ACHN (cell line): ENCODE measurements at regions not wholly inside any gene's neighbourhood (a gene's known extent, or its start where the extent isn't known, plus 50 kb on each side); places are given as distances from the start of the nearest gene placed in this dataset.

ENCODE experiments used
- DNase-seq: peaks from one replicate; pipeline ENCODE4 v3.0.0-alpha.2; 2015
- in situ Hi-C: cut with HindIII; loops from 2 replicates; pipeline ENCODE4 v1.10.0; 2017; ENCODE audit warnings: low sequenced_read_pairs, low pct_ligation_motif_present, low pct_unique_long_range_greater_than_20kb

DNA sequence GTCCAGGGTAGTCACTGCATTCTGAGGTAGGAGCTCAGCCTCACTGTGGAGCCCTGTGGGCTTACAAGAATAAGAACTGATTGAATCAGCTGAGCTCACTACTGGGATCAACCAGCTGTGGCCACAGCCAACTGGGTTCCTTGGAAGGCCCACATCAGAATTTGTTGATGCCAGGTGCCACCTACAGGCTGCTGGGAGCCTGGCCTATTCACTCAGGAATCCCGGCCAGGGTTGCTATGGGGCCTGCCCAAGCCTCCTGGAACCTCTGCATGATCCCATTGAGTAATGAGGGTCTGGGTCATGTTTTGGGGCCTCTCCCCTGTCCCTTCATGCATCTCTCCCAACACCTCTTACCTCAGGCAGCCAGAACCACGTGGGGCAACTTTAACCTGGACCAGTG, 53.9 kb upstream of the KIAA1210 start:
- DNase-seq = peak; percentile 21
- in situ Hi-C loops = no loop called here

- in situ Hi-C loops = no loop called here
- DNase-seq = no peak
These were observed 49.9 kb upstream of the PGRMC1 start for GRCh38 chrX:119186194-119186593.
